ENCODE measurements at regions not wholly inside any gene's neighbourhood (a gene's known extent, or its start where the extent isn't known, plus 50 kb on each side); places are given as distances from the start of the nearest gene placed in this dataset.

DNA sequence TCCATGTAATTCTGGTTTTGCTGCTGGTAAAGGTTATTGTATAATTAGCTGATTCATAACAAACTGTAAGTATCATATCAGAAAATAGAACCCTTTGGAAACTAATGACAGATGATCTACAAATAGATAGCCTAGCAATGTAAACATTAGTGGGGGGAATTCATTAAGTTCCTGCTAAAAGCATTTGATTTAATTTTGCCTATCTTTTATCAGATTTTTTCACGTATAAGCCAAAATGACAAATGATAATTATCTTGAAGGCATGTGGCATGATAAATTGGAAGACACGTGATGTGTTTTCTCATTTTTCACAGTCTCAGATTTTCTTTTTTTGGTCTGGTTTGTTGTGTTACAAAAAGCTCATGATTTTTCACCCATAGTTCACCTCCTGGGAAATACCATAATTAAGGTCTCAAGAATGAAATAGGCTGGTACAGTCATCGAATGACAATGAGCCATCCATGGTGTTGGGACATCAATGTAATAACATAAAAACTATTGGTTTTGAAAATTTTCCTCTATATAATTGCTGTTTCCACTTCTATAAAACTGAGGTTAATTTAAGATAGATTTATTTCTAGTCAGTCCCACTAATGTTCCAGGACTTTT is 325.9 kb upstream of the TBL1XR1 start:
- H3K4me3 ChIP-seq (ENCODE audit: extremely low read depth in 1 of 4, insufficient read depth in 2 of 4, low read depth in 3 of 4, low read length in 4 of 4): no peak overlapping the region
- no peak overlapping the region for H2BK15ac ChIP-seq (ENCODE audit: low read length)
- no peak for FAIRE-seq
- H3K14ac ChIP-seq (ENCODE audit: insufficient read length): no peak overlapping the region
- peaks cover 0 to 2% (median 0%) of the 10 kb centered on the region in 4 experiments; a peak in 1 of 7 replicates for H3K27me3 ChIP-seq (replicated peaks in 1 of 4; ENCODE audit: control insufficient read depth in 3 of 4, extremely low read depth in 1 of 4, insufficient read depth in 3 of 4, low read length in 3 of 4)
- no peak overlapping the region for H4K8ac ChIP-seq (ENCODE audit: extremely low read depth, insufficient read depth, low read length)
- no peak overlapping the region for H4K91ac ChIP-seq (replicated peaks; ENCODE audit: insufficient read length, low read length)
- no peak overlapping the region for H2BK5ac ChIP-seq (ENCODE audit: low read depth, low read length)
- H3K79me1 ChIP-seq (ENCODE audit: low read depth, low read length): no peaks in the 10 kb centered on the region
- no peak overlapping the region for H2AK5ac ChIP-seq (ENCODE audit: low read depth, low read length)
- ChIA-PET CTCF (ENCODE audit: partially characterized antibody) (interaction anchor here (0.8 to 1.6 kb wide), 4 partner anchors 15 to 224 kb away, joined by 3 to 4 read pairs (median 3); no protein-coding TSS in a partner anchor), POLR2A (ENCODE audit: partially characterized antibody) (no interaction called here)
- no peak overlapping the region for H3K4ac ChIP-seq (replicated peaks; ENCODE audit: insufficient read length, low read depth, low read length)
- H3K9me3 ChIP-seq (ENCODE audit: insufficient read depth in 2 of 2, low read depth in 1 of 2, low read length in 1 of 2): no peaks in the 10 kb centered on the region
- H3K56ac ChIP-seq (replicated peaks; ENCODE audit: insufficient read length, low read depth, low read length): no peak overlapping the region
- no peaks in the 10 kb centered on the region for H3K23me2 ChIP-seq (ENCODE audit: low read depth, low read length)
- H2AFZ ChIP-seq (ENCODE audit: low read length): no peak overlapping the region
- 81% methylated on average over 3 of the region's 3 CpGs; no CpG with 5 or more reads in 1 of the 2 experiments for WGBS, 2 experiments (ENCODE audit: extremely low coverage in 1 of 2, insufficient coverage in 1 of 2, insufficient read length in 1 of 2, insufficient replicate concordance in 2 of 2, low coverage in 1 of 2, low lambda C conversion rate in 2 of 2, missing lambda C conversion rate in 1 of 2)
- TF ChIP-seq TBP (IDR thresholded peaks at IDR 0.05; ENCODE audit: low read depth, low read length) (no peak), BRCA1 (IDR thresholded peaks at IDR 0.05; ENCODE audit: low read depth, low read length) (no peak), GTF2F1 (IDR thresholded peaks at IDR 0.05; ENCODE audit: borderline replicate concordance, low read depth, low read length) (no peak)
- H3K23ac ChIP-seq (ENCODE audit: insufficient read length): no peak overlapping the region
- no peaks in the 10 kb centered on the region for H3K36me3 ChIP-seq (ENCODE audit: control insufficient read depth in 2 of 4, insufficient read depth in 4 of 4, low read length in 3 of 4)
- no peak overlapping the region for H3K9ac ChIP-seq (replicated peaks in 1 of 4; ENCODE audit: extremely low read depth in 1 of 4, low read depth in 3 of 4, low read length in 3 of 4)
- H3K18ac ChIP-seq (ENCODE audit: extremely low read depth, low read length): no peak overlapping the region
- H2BK20ac ChIP-seq (ENCODE audit: low read length): no peak overlapping the region
- H2BK120ac ChIP-seq (replicated peaks; ENCODE audit: low read depth, low read length): no peak overlapping the region
- H3K4me1 ChIP-seq (replicated peaks in 1 of 4; ENCODE audit: control insufficient read depth in 3 of 4, insufficient read depth in 4 of 4, low read length in 3 of 4): peaks cover 0 to 5% (median 0%) of the 10 kb centered on the region in 4 experiments; a peak in 1 of 7 replicates
- H3K4me2 ChIP-seq (ENCODE audit: insufficient read depth in 1 of 2, low read depth in 2 of 2, low read length in 2 of 2): no peak overlapping the region
- H4K5ac ChIP-seq (ENCODE audit: insufficient read length, low read depth, low read length): no peak overlapping the region
- H3K27ac ChIP-seq (ENCODE audit: low read depth, low read length): no peak overlapping the region
- H4K20me1 ChIP-seq (replicated peaks in 1 of 2; ENCODE audit: control insufficient read depth in 1 of 2, insufficient read depth in 2 of 2, low read length in 2 of 2): no peaks in the 10 kb centered on the region
- no peaks in the 10 kb centered on the region for H3K79me2 ChIP-seq (ENCODE audit: control insufficient read depth in 1 of 2, insufficient read depth in 2 of 2, low read length in 2 of 2)
- no peak for DNase-seq (ENCODE audit: low read depth in 1 of 2, low spot score in 2 of 2)
- no peak overlapping the region for H2BK12ac ChIP-seq (ENCODE audit: low read depth, low read length)
